A549 (cell line): ENCODE measurements at regions not wholly inside any gene's neighbourhood (a gene's known extent, or its start where the extent isn't known, plus 50 kb on each side); places are given as distances from the start of the nearest gene placed in this dataset.

Source experiments
- ATAC-seq, 2 experiments: fragments of 200-7000 bp in 1 of 2; fragments of >200 bp in 1 of 2; cut with Nextera tagmentation in 1 of 2; cut with Tn5 transposase in 1 of 2; 3 replicates each; pipeline versions ENCODE4 v1.8.0 to v1.9.1; 2018 to 2020; ENCODE audit warnings: mild to moderate bottlenecking in 1 of 2, moderate library complexity in 1 of 2
- CTCF ChIA-PET: fragments of 300-600 bp; sonication (Branson Sonifier 250); formaldehyde crosslinking; extraction: SDS; loops from one replicate; lab custom pipeline; 2021; ENCODE audit warnings: antibody characterized with exemption, inconsistent platforms; lab: Yijun Ruan, JAX
- POLR2A ChIA-PET: fragments of 350-600 bp; formaldehyde crosslinking; extraction: SDS; loops from one replicate; lab custom pipeline; 2021; ENCODE audit warnings: antibody characterized with exemption, inconsistent platforms; lab: Yijun Ruan, JAX
- DNase-seq, 2 experiments: peaks; one replicate each; pipeline versions ENCODE4 v3.0.0 to v3.0.0-alpha.2; 2011 to 2016; ENCODE audit warnings: low read depth in 1 of 2, low spot score in 1 of 2
- FAIRE-seq: peaks from 2 replicates; lab custom pipeline; 2011; peaks lifted over from hg19 to GRCh38; lab: Jason Lieb, UNC
- H3K27ac ChIP-seq, 2 experiments: fragments of >200 bp; sonication (Bioruptor Twin); formaldehyde crosslinking; 3 replicates each; pipeline ENCODE4 v1.5.1; 2016 to 2017
- H3K4me1 ChIP-seq: fragments of >200 bp; sonication (Bioruptor Twin); formaldehyde crosslinking; 3 replicates; pipeline ENCODE4 v1.6.1; 2016
- H3K4me2 ChIP-seq: fragments of >200 bp; sonication (Bioruptor Twin); formaldehyde crosslinking; 3 replicates; pipeline ENCODE4 v1.6.1; 2016
- H3K4me3 ChIP-seq: fragments of >200 bp; sonication (Bioruptor Twin); formaldehyde crosslinking; 3 replicates; pipeline ENCODE4 v1.5.1; 2016
- H3K9me3 ChIP-seq: fragments of >200 bp; sonication (Bioruptor Twin); formaldehyde crosslinking; 3 replicates; pipeline ENCODE4 v1.6.1; 2016
- CBX2 ChIP-seq: fragments of 200-600 bp; sonication (generic); IDR thresholded peaks from 2 replicates; pipeline ENCODE4 v1.6.1; 2016; ENCODE audit warnings: low read depth, mild to moderate bottlenecking, borderline replicate concordance
- CEBPB ChIP-seq, 2 experiments: fragments of >200 bp in 1 of 2; sonication (Bioruptor Twin) in 1 of 2; formaldehyde crosslinking in 1 of 2; IDR thresholded peaks; 2 replicates each; pipeline ENCODE4 v1.6.1; 2012 to 2016
- EHMT2 ChIP-seq: fragments of 200-600 bp; sonication (generic); IDR thresholded peaks from 2 replicates; pipeline ENCODE4 v1.6.1; 2016; ENCODE audit warnings: antibody characterized with exemption, low read depth, mild to moderate bottlenecking, moderate library complexity
- ELK1 ChIP-seq: fragments of 150-350 bp; IDR thresholded peaks from 2 replicates; pipeline ENCODE4 v1.6.1; 2014; ENCODE audit warnings: low read depth, mild to moderate bottlenecking, low read length
- FOSL2 ChIP-seq, 2 experiments: fragments of 450-650 bp in 1 of 2; fragments of >200 bp in 1 of 2; sonication (Bioruptor Twin) in 1 of 2; formaldehyde crosslinking; IDR thresholded peaks; 2 replicates each; pipeline versions ENCODE4 v1.5.0 to v1.6.1; 2016 to 2020; ENCODE audit warnings: mild to moderate bottlenecking in 1 of 2, moderate library complexity in 1 of 2
- HEYL ChIP-seq: fragments of 250-450 bp; sonication (Bioruptor Pico); IDR thresholded peaks from 2 replicates; pipeline ENCODE4 v1.8.0; 2021; ENCODE audit warnings: mild to moderate bottlenecking, moderate library complexity
- HMGXB4 ChIP-seq: fragments of 250-450 bp; sonication (Bioruptor Pico); IDR thresholded peaks from 2 replicates; pipeline ENCODE4 v1.5.0; 2021; ENCODE audit warnings: mild to moderate bottlenecking, moderate library complexity, borderline replicate concordance
- HOXB5 ChIP-seq: fragments of 250-450 bp; sonication (Bioruptor Pico); IDR thresholded peaks from 2 replicates; pipeline ENCODE4 v1.5.0; 2020; ENCODE audit warnings: mild to moderate bottlenecking, moderate library complexity
- JUN ChIP-seq, 2 experiments: fragments of >200 bp; sonication (Bioruptor Twin); formaldehyde crosslinking; IDR thresholded peaks; 2 replicates in 1 of 2; 3 replicates in 1 of 2; pipeline ENCODE4 v1.6.1; 2016 to 2017
- KDM1A ChIP-seq: fragments of 200-600 bp; sonication (generic); IDR thresholded peaks from 2 replicates; pipeline ENCODE4 v1.6.1; 2016; ENCODE audit warnings: low read depth, mild to moderate bottlenecking
- KDM5A ChIP-seq: fragments of 200-600 bp; sonication (generic); IDR thresholded peaks from 2 replicates; pipeline ENCODE4 v1.6.1; 2016; ENCODE audit warnings: antibody characterized with exemption, mild to moderate bottlenecking
- MAZ ChIP-seq: fragments of 150-350 bp; IDR thresholded peaks from 2 replicates; pipeline ENCODE4 v1.6.1; 2014; ENCODE audit warnings: antibody characterized with exemption, low read depth, low read length, borderline replicate concordance
- MYC ChIP-seq: IDR thresholded peaks from 2 replicates; pipeline ENCODE4 v1.6.1; 2012; ENCODE audit warnings: mild to moderate bottlenecking, inconsistent platforms, low read length, improper control_type of control experiment, borderline replicate concordance
- NPAS2 ChIP-seq: fragments of 250-450 bp; sonication (Bioruptor Pico); IDR thresholded peaks from 2 replicates; pipeline ENCODE4 v1.8.0; 2022; ENCODE audit warnings: mild to moderate bottlenecking, moderate library complexity, borderline replicate concordance
- POLR2AphosphoS2 ChIP-seq: conservative IDR thresholded peaks from 2 replicates; pipeline ENCODE4 v1.6.1; 2012; ENCODE audit warnings: low read length, improper control_type of control experiment, inconsistent platforms
- REST ChIP-seq: fragments of 200-600 bp; sonication (generic); IDR thresholded peaks from 2 replicates; pipeline ENCODE4 v1.6.1; 2016; ENCODE audit warnings: antibody characterized with exemption, mild to moderate bottlenecking, moderate library complexity
- RFX5 ChIP-seq: fragments of 450-650 bp; IDR thresholded peaks from 2 replicates; pipeline ENCODE4 v1.7.1; 2014; ENCODE audit warnings: antibody characterized with exemption, mild to moderate bottlenecking, moderate library complexity
- SMC3 ChIP-seq: fragments of >200 bp; sonication (Bioruptor Twin); formaldehyde crosslinking; IDR thresholded peaks from 3 replicates; pipeline ENCODE4 v1.6.1; 2018; ENCODE audit warnings: inconsistent platforms
- ZSCAN20 ChIP-seq: fragments of 250-450 bp; sonication (Bioruptor Pico); IDR thresholded peaks from 2 replicates; pipeline ENCODE4 v1.8.0; 2022; ENCODE audit warnings: mild to moderate bottlenecking, moderate library complexity
- WGBS: methylation state at CpG from one replicate; pipeline ENCODE4 v1.1.6; 2017; ENCODE audit errors: missing lambda C conversion rate; 5-methylcytosine and 5-hydroxymethylcytosine counted together

GRCh38 chr2:66212749-66213148, 222.2 kb upstream of the MEIS1 start:
- TF ChIP-seq POLR2AphosphoS2 (no peak), KDM5A (no peak), NPAS2 (CRISPR knock-in tag) (no peak), HMGXB4 (no peak), ZSCAN20 (CRISPR knock-in tag) (no peak)
- DNase-seq, result no peak
- no peaks in the 10 kb centered on the region for H3K4me1 ChIP-seq
- H3K4me2 ChIP-seq, result no peak overlapping the region
- no peak overlapping the region for H3K4me3 ChIP-seq
- H3K27ac ChIP-seq, result no peak overlapping the region
- H3K9me3 ChIP-seq, result no peaks in the 10 kb centered on the region
- ATAC-seq, result no peak
- no peak for FAIRE-seq
- CTCF ChIA-PET, result no interaction called here
- POLR2A ChIA-PET, result no interaction called here
- WGBS, result 0% methylated on average over 3 of the region's 3 CpGs

- Histone ChIP-seq H3K4me3 (no peak overlapping the region), H3K9me3 (no peaks in the 10 kb centered on the region), H3K4me1 (no peaks in the 10 kb centered on the region), H3K4me2 (no peak overlapping the region), H3K27ac (no peak overlapping the region)
- POLR2A ChIA-PET, result no interaction called here
- no peak for FAIRE-seq
- no peak for DNase-seq
- TF ChIP-seq RFX5 (no peak), MAZ (no peak), HOXB5 (CRISPR knock-in tag) (no peak)
- ATAC-seq, result no peak
- CTCF ChIA-PET, result no interaction called here
- WGBS, result 0% methylated on average over 2 of the region's 2 CpGs
These were observed 232.3 kb upstream of the MEIS1 start for GRCh38 chr2:66202586-66202985.

GRCh38 chr2:66201242-66201641, 233.7 kb upstream of the MEIS1 start:
- ATAC-seq, result no peak
- POLR2A ChIA-PET, result no interaction called here
- 12% methylated on average over 2 of the region's 2 CpGs for WGBS

GRCh38 chr2:66198873-66199272, 236.1 kb upstream of the MEIS1 start:
- no peak overlapping the region for H3K27ac ChIP-seq
- H3K4me2 ChIP-seq, result no peak overlapping the region
- H3K4me1 ChIP-seq, result no peaks in the 10 kb centered on the region
- CTCF ChIA-PET, result no interaction called here
- FAIRE-seq (no peak), ATAC-seq (no peak), DNase-seq (no peak)
- POLR2A ChIA-PET, result no interaction called here
- no peak overlapping the region for H3K4me3 ChIP-seq
- TF ChIP-seq ZSCAN20 (CRISPR knock-in tag) (no peak), EHMT2 (no peak), ELK1 (no peak), REST (no peak), JUN (IDR thresholded peaks at IDR 0.05) (no peak), HEYL (CRISPR knock-in tag) (no peak), HOXB5 (CRISPR knock-in tag) (no peak)
- no peaks in the 10 kb centered on the region for H3K9me3 ChIP-seq

More at GRCh38 chr2:66201242-66201641, 233.7 kb upstream of the MEIS1 start:
- Histone ChIP-seq H3K27ac (no peak overlapping the region), H3K9me3 (no peaks in the 10 kb centered on the region), H3K4me3 (no peak overlapping the region), H3K4me1 (no peaks in the 10 kb centered on the region), H3K4me2 (no peak overlapping the region)
- DNase-seq (no peak), FAIRE-seq (no peak)
- no peak for TF ChIP-seq KDM1A
- TF ChIP-seq HMGXB4, result no peak
- no peak for TF ChIP-seq RFX5
- TF ChIP-seq CBX2, result no peak
- TF ChIP-seq MYC, result no peak
- no peak for TF ChIP-seq POLR2AphosphoS2
- TF ChIP-seq FOSL2 (IDR thresholded peaks at IDR 0.05), result no peak
- TF ChIP-seq FOSL2 (CRISPR knock-in tag; IDR thresholded peaks at IDR 0.05), result no peak
- TF ChIP-seq SMC3, result no peak
- TF ChIP-seq ZSCAN20 (CRISPR knock-in tag), result no peak
- TF ChIP-seq CEBPB (IDR thresholded peaks at IDR 0.05), result no peak
- CTCF ChIA-PET, result no interaction called here
